Smooth muscle cell (in vitro differentiated cells): ENCODE measurements at regions not wholly inside any gene's neighbourhood (a gene's known extent, or its start where the extent isn't known, plus 50 kb on each side); places are given as distances from the start of the nearest gene placed in this dataset.

ENCODE experiments used
- DNase-seq: peaks from one replicate; lab custom pipeline; 2025; ENCODE audit not compliant: unreplicated experiment; lab: John Stamatoyannopoulos, UW
- H2AFZ ChIP-seq: fragments of 200-600 bp; sonication (generic); 2 replicates; pipeline ENCODE4 v1.6.0; 2016; ENCODE audit warnings: antibody characterized with exemption, low read depth, mild to moderate bottlenecking
- H3F3A ChIP-seq: fragments of 200-600 bp; sonication (generic); 2 replicates; pipeline ENCODE4 v1.6.0; 2017; ENCODE audit warnings: antibody characterized with exemption, low read depth
- H3K27ac ChIP-seq: fragments of 200-600 bp; sonication (generic); 2 replicates; pipeline ENCODE4 v1.5.1; 2016; ENCODE audit warnings: low read depth, mild to moderate bottlenecking
- H3K27me3 ChIP-seq: fragments of 200-600 bp; sonication (generic); 2 replicates; pipeline ENCODE4 v1.6.1; 2016; ENCODE audit warnings: low read depth, mild to moderate bottlenecking
- H3K36me3 ChIP-seq: fragments of 200-600 bp; sonication (generic); 2 replicates; pipeline ENCODE4 v1.5.1; 2016; ENCODE audit warnings: low read depth
- H3K4me1 ChIP-seq: fragments of 200-600 bp; sonication (generic); 2 replicates; pipeline ENCODE4 v1.5.1; 2016; ENCODE audit warnings: low read depth
- H3K4me2 ChIP-seq: fragments of 200-600 bp; sonication (generic); 2 replicates; pipeline ENCODE4 v1.6.0; 2016; ENCODE audit warnings: mild to moderate bottlenecking
- H3K4me3 ChIP-seq: fragments of 200-600 bp; sonication (generic); 2 replicates; pipeline ENCODE4 v1.5.1; 2016; ENCODE audit warnings: mild to moderate bottlenecking
- H3K79me2 ChIP-seq: fragments of 200-600 bp; sonication (generic); 2 replicates; pipeline ENCODE4 v1.6.0; 2016; ENCODE audit warnings: low read depth, mild to moderate bottlenecking
- H3K9ac ChIP-seq: fragments of 200-600 bp; sonication (generic); 2 replicates; pipeline ENCODE4 v1.6.0; 2016; ENCODE audit warnings: low read depth
- H3K9me3 ChIP-seq: fragments of 200-600 bp; sonication (generic); replicated peaks from 2 replicates; pipeline ENCODE4 v1.5.1; 2016; ENCODE audit warnings: low read depth
- H4K20me1 ChIP-seq: fragments of 200-600 bp; sonication (generic); 2 replicates; pipeline ENCODE4 v1.6.0; 2016; ENCODE audit warnings: low read depth
- CTCF ChIP-seq: fragments of 200-600 bp; sonication (generic); IDR thresholded peaks from 2 replicates; pipeline ENCODE4 v1.5.1; 2017; ENCODE audit warnings: borderline replicate concordance, mild to moderate bottlenecking, antibody characterized with exemption; ENCODE audit not compliant: insufficient read depth, poor library complexity, severe bottlenecking
- WGBS: methylation state at CpG from one replicate; pipeline ENCODE4 v1.1.7; 2016; ENCODE audit warnings: low lambda C conversion rate; 5-methylcytosine and 5-hydroxymethylcytosine counted together

DNA sequence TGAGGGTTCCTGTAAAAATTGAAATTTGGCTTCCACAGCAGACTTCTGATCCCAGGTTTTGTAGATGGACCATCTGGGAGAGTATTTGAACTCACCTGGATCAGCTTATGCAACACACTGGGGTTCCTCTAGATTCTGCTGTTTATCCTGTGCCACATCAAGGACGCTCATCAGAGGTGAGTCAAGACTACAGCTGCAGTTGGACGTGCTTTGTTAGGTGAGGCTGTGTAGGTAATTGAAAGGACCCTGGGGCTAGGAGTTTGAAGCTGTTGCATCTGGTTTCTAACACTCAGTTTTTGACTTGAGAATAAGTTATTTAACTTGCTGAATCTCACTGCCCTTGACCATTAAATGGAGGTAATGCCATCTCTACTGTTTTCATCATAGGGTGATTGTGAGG lies 394.2 kb downstream of the EDEM1 start:
- Histone ChIP-seq H3K36me3 (no peaks in the 10 kb centered on the region), H2AFZ (no peak overlapping the region), H3K4me2 (no peak overlapping the region), H3K9me3 (no peaks in the 10 kb centered on the region), H3K79me2 (no peaks in the 10 kb centered on the region), H4K20me1 (no peaks in the 10 kb centered on the region), H3K9ac (no peak overlapping the region), H3K4me1 (no peaks in the 10 kb centered on the region), H3K27me3 (no peaks in the 10 kb centered on the region), H3K27ac (no peak overlapping the region), H3K4me3 (no peak overlapping the region), H3F3A (no peaks in the 10 kb centered on the region)
- no peak for DNase-seq
- TF ChIP-seq CTCF, result no peak
- WGBS, result 60% methylated on average over 2 of the region's 2 CpGs

GRCh38 chr3:5583920-5584319 lies 396.4 kb downstream of the EDEM1 start:
- H3K36me3 ChIP-seq, result no peaks in the 10 kb centered on the region
- H3K9ac ChIP-seq, result no peak overlapping the region
- H3K4me2 ChIP-seq, result no peak overlapping the region
- H3K4me3 ChIP-seq, result no peak overlapping the region
- H3K27ac ChIP-seq, result no peak overlapping the region
- 67% methylated on average over 4 of the region's 4 CpGs for WGBS
- no peaks in the 10 kb centered on the region for H3K4me1 ChIP-seq
- no peaks in the 10 kb centered on the region for H3K27me3 ChIP-seq
- no peak for DNase-seq
- TF ChIP-seq CTCF, result no peak
- no peaks in the 10 kb centered on the region for H3K9me3 ChIP-seq
- no peaks in the 10 kb centered on the region for H3F3A ChIP-seq
- no peaks in the 10 kb centered on the region for H4K20me1 ChIP-seq
- H3K79me2 ChIP-seq, result no peaks in the 10 kb centered on the region
- H2AFZ ChIP-seq, result no peak overlapping the region

DNA sequence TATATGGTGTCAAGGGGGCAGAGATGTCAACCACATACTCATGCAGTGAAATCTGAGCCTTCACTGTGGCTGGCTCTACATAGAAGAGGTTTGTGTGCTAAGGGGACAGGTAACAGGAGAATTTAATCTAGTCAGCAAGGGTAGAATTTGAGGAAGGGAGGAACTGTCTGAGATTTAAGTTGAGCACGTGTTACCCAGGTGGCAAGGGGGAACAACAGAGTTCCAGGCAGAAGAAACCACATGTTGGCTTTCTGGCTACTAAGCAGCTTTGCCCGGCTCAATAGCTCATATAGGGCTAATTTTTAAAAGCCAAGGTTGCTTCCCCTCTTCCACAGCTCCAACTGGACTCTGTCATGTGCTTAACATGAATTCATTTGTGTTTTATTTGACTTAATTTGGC lies 397.6 kb downstream of the EDEM1 start:
- no peaks in the 10 kb centered on the region for H3K27me3 ChIP-seq
- 81% methylated on average over 2 of the region's 2 CpGs for WGBS
- H3F3A ChIP-seq, result no peaks in the 10 kb centered on the region
- no peak overlapping the region for H3K4me3 ChIP-seq
- H3K79me2 ChIP-seq, result no peaks in the 10 kb centered on the region
- no peaks in the 10 kb centered on the region for H3K36me3 ChIP-seq
- H3K4me2 ChIP-seq, result no peak overlapping the region
- no peak for DNase-seq
- no peak overlapping the region for H3K9ac ChIP-seq
- no peak for TF ChIP-seq CTCF
- no peak overlapping the region for H3K27ac ChIP-seq
- H3K4me1 ChIP-seq, result no peaks in the 10 kb centered on the region
- no peaks in the 10 kb centered on the region for H3K9me3 ChIP-seq
- H4K20me1 ChIP-seq, result no peaks in the 10 kb centered on the region
- H2AFZ ChIP-seq, result no peak overlapping the region

DNA sequence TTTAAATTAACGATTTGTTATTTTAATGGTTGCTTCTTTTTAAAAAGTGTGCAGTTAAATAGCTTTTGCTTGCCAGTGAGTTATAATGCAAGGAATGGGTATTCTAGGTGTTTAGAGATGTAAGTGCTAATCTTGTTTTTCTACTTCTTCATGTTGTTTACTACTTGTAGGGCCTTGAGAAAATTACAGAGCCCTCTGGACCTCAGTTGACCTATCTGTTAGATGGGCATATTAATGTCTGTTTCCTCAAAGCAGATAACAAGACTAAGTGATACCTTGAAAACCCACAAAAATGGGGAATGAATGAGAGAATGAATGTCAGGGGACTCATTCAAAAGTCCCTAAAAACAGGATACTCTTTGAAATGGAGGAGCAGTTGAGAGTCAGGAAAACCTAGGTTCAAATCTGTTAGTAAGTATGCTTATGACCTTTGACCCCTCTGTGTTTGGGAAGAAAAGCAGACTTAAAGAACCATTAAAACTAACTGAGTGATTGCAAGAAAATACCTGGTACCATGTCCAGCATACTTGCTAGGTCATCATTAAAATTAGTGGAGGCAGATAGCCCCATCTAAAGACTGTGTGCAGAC lies 419.5 kb downstream of the EDEM1 start:
- TF ChIP-seq CTCF, result no peak
- Histone ChIP-seq H3K9me3 (no peaks in the 10 kb centered on the region), H3K4me3 (no peak overlapping the region), H3K4me2 (no peak overlapping the region), H4K20me1 (no peaks in the 10 kb centered on the region), H3K27ac (no peak overlapping the region), H3F3A (no peaks in the 10 kb centered on the region), H3K36me3 (no peaks in the 10 kb centered on the region), H2AFZ (no peak overlapping the region), H3K4me1 (no peaks in the 10 kb centered on the region), H3K27me3 (no peaks in the 10 kb centered on the region), H3K79me2 (no peaks in the 10 kb centered on the region), H3K9ac (no peak overlapping the region)
- no peak for DNase-seq
- 74% methylated on average over 1 of the region's 1 CpG for WGBS
